A673 (cell line): ENCODE measurements at regions not wholly inside any gene's neighbourhood (a gene's known extent, or its start where the extent isn't known, plus 50 kb on each side); places are given as distances from the start of the nearest gene placed in this dataset.

Experiments
- EZH2 ChIP-seq: fragments of 200-600 bp; sonication (generic); IDR thresholded peaks from 2 replicates; pipeline ENCODE4 v1.6.1; 2017; ENCODE audit warnings: borderline replicate concordance, low read depth, mild to moderate bottlenecking, mixed read lengths, antibody characterized with exemption, low read length; ENCODE audit not compliant: poor library complexity, severe bottlenecking
- TF ChIP-seq, protein P1 (sequence below): fragments of 300-800, 200-600 bp; sonication (generic); conservative IDR thresholded peaks from 2 replicates; pipeline ENCODE4 v1.5.1; 2017; ENCODE audit warnings: low read depth, mild to moderate bottlenecking, antibody characterized with exemption, low read length, moderate library complexity, mixed read lengths

DNA sequence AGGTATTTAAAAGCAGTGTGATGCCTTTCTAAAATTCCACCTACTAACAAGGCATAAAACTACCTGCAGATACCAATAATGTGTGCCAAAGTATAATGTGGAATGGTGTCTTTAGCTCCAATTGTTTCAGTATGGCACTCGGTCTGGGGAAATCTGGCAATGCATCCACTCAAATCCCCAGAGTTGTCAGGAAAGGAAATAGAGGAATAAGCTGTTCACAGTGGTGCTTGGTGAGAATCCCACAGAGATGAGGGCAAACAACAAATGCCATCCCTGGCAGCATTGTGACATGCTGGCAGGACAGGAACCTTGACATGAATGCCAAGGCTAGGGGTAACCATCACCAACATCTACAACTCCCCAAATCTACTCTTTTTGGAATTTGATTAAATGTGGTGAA, 240.7 kb downstream of the BARHL2 start:
- TF ChIP-seq, protein P1, sequence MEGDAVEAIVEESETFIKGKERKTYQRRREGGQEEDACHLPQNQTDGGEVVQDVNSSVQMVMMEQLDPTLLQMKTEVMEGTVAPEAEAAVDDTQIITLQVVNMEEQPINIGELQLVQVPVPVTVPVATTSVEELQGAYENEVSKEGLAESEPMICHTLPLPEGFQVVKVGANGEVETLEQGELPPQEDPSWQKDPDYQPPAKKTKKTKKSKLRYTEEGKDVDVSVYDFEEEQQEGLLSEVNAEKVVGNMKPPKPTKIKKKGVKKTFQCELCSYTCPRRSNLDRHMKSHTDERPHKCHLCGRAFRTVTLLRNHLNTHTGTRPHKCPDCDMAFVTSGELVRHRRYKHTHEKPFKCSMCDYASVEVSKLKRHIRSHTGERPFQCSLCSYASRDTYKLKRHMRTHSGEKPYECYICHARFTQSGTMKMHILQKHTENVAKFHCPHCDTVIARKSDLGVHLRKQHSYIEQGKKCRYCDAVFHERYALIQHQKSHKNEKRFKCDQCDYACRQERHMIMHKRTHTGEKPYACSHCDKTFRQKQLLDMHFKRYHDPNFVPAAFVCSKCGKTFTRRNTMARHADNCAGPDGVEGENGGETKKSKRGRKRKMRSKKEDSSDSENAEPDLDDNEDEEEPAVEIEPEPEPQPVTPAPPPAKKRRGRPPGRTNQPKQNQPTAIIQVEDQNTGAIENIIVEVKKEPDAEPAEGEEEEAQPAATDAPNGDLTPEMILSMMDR = no peak
- TF ChIP-seq EZH2 = no peak
